ENCODE measurements at regions not wholly inside any gene's neighbourhood (a gene's known extent, or its start where the extent isn't known, plus 50 kb on each side); places are given as distances from the start of the nearest gene placed in this dataset.

GRCh38 chr13:94925263-94925662 lies 212.9 kb upstream of the SOX21 start:
- H3K4me1 ChIP-seq (ENCODE audit: control insufficient read depth, insufficient read depth, low read length) = no peaks in the 10 kb centered on the region
- H3K79me1 ChIP-seq (ENCODE audit: low read depth in 1 of 2, low read length in 2 of 2) = no peaks in the 10 kb centered on the region
- ChIA-PET CTCF (no interaction called here), POLR2A (ENCODE audit: unreplicated experiment) (no interaction called here)
- H3K4me2 ChIP-seq (ENCODE audit: low read depth, low read length) = no peak overlapping the region
- H3K4me3 ChIP-seq (ENCODE audit: insufficient read depth, low read depth, low read length) = no peak overlapping the region
- H3K18ac ChIP-seq (ENCODE audit: low read depth, low read length) = no peak overlapping the region
- no peak for ATAC-seq (ENCODE audit: low read depth)
- no peak overlapping the region for H3K4ac ChIP-seq (ENCODE audit: low read depth, low read length)
- no peak for DNase-seq
- H2BK120ac ChIP-seq (ENCODE audit: low read depth, low read length) = no peak overlapping the region
- no peak overlapping the region for H4K8ac ChIP-seq (ENCODE audit: low read depth in 2 of 2, low read length in 2 of 2)
- TF ChIP-seq SMC3 (IDR thresholded peaks at IDR 0.05; ENCODE audit: low read depth, low read length) (no peak), POLR2A (IDR thresholded peaks at IDR 0.05; ENCODE audit: low read depth, low read length) (no peak), BHLHE40 (IDR thresholded peaks at IDR 0.05; ENCODE audit: low read depth, low read length) (no peak), FOS (IDR thresholded peaks at IDR 0.05; ENCODE audit: low read depth, low read length) (no peak), MAZ (IDR thresholded peaks at IDR 0.05; ENCODE audit: borderline replicate concordance, low read depth, low read length) (no peak), USF2 (IDR thresholded peaks at IDR 0.05; ENCODE audit: low read depth, low read length) (no peak), RCOR1 (IDR thresholded peaks at IDR 0.05; ENCODE audit: insufficient replicate concordance, low read length) (no peak), CTCF (conservative IDR thresholded peaks at IDR 0.05; ENCODE audit: low read depth, low read length) (no peak), RFX5 (IDR thresholded peaks at IDR 0.05; ENCODE audit: low read depth, low read length) (no peak), MXI1 (IDR thresholded peaks at IDR 0.05; ENCODE audit: borderline replicate concordance, low read depth, low read length) (no peak), CHD1 (IDR thresholded peaks at IDR 0.05; ENCODE audit: low read depth, low read length) (no peak), MAFK (IDR thresholded peaks at IDR 0.05; ENCODE audit: low read depth, low read length) (no peak), NFE2L2 (IDR thresholded peaks at IDR 0.05; ENCODE audit: low read depth, low read length) (no peak), RAD21 (IDR thresholded peaks at IDR 0.05; ENCODE audit: low read length) (no peak), CEBPB (IDR thresholded peaks at IDR 0.05; ENCODE audit: low read depth, low read length) (no peak), ELK1 (IDR thresholded peaks at IDR 0.05; ENCODE audit: borderline replicate concordance, low read depth, low read length) (no peak)
- H3K36me3 ChIP-seq (ENCODE audit: control insufficient read depth, insufficient read depth, low read length) = no peaks in the 10 kb centered on the region
- dilution Hi-C loops (cut with HindIII; ENCODE audit: low sequenced_read_pairs, unreplicated experiment) = no loop called here
- H3K27me3 ChIP-seq (ENCODE audit: control insufficient read depth, insufficient read depth, low read length) = no peaks in the 10 kb centered on the region; the same call in 1 of the 2 replicates
- WGBS, 2 experiments (ENCODE audit: extremely low coverage in 2 of 2, insufficient read length in 1 of 2) = no CpG with 5 or more reads among the region's 3 CpGs
- no peak overlapping the region for H2AK5ac ChIP-seq (ENCODE audit: low read depth, low read length)
- no peak overlapping the region for H3K23ac ChIP-seq (ENCODE audit: low read depth, low read length)
- no peak overlapping the region for H3K56ac ChIP-seq (ENCODE audit: extremely low read depth, insufficient read depth, low read length)
- H3K27ac ChIP-seq (ENCODE audit: insufficient read depth, low read length) = no peak overlapping the region
- H3K9me1 ChIP-seq (ENCODE audit: insufficient read depth, low read length) = no peaks in the 10 kb centered on the region
- no peak overlapping the region for H4K5ac ChIP-seq (ENCODE audit: low read depth, low read length)
- intact Hi-C loops (cut with micrococcal nuclease) = no loop called here
- H4K91ac ChIP-seq (ENCODE audit: insufficient read depth, low read depth, low read length) = no peak overlapping the region
- no peak overlapping the region for H2BK20ac ChIP-seq (ENCODE audit: low read depth, low read length)
- H2AK9ac ChIP-seq (replicated peaks; ENCODE audit: low read depth, low read length, poor library complexity) = no peak overlapping the region
- H2BK5ac ChIP-seq (ENCODE audit: low read depth, low read length, poor library complexity, severe bottlenecking) = no peak overlapping the region
- H2BK15ac ChIP-seq (ENCODE audit: low read depth, low read length) = no peak overlapping the region
- no peaks in the 10 kb centered on the region for H3K9me3 ChIP-seq (ENCODE audit: control insufficient read depth, insufficient read depth, low read length)
- H4K20me1 ChIP-seq (ENCODE audit: insufficient read depth, low read length) = no peaks in the 10 kb centered on the region
- no peak overlapping the region for H3K9ac ChIP-seq (ENCODE audit: low read depth, low read length)
- no peak overlapping the region for H3K14ac ChIP-seq (replicated peaks; ENCODE audit: low read depth, low read length)
- H2AFZ ChIP-seq (replicated peaks; ENCODE audit: low read length, poor library complexity) = no peak overlapping the region
- in situ Hi-C loops (cut with MboI; ENCODE audit: low sequenced_read_pairs) = no loop called here
- no TSS peak for BruUV-seq (replicated peaks)
